NCI-H2081 treated with DMSO at 0.1 percent for 48 hours (cell line): ENCODE measurements at regions not wholly inside any gene's neighbourhood (a gene's known extent, or its start where the extent isn't known, plus 50 kb on each side); places are given as distances from the start of the nearest gene placed in this dataset.

Source experiments
- DNase-seq: peaks from one replicate; lab custom pipeline; 2025; lab: John Stamatoyannopoulos, UW

DNA sequence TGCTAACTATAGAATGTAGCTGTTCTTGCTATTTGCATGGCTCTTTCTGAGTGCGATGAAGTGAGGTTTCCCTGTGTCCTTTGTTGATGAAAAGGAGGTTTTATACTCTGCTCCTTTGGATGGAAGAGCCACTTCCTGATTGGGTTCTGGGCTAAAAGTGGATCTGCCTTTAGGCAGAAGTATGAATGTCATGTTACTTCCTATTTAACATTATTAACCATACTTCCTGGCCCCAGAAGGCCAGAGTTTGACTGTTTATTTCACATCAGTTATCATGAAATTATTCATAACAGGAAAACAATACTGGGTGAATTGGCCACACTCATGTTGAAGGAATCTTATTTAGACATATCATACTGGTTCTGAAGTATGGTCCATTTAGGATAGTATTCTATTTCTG is 386.2 kb downstream of the PCDH7 start:
- DNase-seq, result no peak

DNA sequence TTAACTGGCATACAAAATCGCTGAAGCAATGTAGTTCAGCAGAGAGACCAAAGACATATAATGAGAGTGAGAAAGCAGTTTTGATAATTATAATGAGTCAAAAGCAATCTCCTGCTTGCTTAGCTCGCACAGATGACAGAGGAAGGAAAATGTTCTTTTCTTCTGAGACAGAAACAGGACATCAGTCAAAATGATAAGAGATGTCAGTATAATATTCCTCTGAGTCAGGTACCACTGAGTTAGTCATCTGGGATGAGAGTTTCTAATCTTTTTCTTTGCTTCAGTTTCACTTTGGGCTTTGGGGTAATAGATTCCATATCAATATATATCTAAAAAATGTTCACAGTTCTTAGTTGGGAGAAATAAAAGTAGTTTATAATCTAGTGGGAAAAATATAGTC is 387.2 kb downstream of the PCDH7 start:
- DNase-seq, result no peak

DNA sequence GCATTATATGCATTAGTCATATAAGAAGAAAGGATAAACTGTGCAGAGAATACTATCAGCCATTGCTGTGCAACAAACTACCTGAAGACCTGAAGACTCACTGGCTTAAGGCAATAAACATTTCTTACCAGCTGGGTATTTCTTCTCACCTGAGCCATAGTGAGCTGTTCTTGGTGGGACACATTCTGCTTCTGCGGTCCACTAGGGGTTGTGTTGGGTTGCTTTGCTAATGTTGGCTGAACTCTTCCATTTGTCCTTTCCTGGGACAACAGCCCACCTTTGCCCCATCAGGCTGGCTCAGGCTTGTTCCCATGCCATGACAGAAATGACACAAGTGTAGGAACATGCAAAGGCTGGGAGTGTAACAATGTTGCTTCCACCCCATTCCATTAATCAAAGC is 388.6 kb downstream of the PCDH7 start:
- no peak for DNase-seq

DNA sequence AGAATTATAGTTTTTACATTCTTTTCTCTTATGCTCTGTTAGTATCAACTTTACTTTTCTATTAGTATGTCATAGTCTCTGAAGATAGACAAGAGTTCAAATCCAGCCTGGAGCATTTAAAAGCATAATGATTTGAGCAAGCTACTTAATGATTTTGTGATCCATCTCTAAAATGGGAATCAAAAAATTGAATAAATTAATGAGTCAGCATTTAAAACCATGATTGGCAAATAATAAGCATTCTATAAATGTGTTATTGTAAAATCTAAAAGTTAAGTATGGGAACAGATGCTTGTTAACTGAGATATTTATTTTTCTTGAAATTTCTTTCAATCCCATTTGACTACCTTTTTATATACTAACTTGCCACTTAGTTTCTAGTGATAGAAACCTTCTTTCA is 391.6 kb downstream of the PCDH7 start:
- no peak for DNase-seq

DNA sequence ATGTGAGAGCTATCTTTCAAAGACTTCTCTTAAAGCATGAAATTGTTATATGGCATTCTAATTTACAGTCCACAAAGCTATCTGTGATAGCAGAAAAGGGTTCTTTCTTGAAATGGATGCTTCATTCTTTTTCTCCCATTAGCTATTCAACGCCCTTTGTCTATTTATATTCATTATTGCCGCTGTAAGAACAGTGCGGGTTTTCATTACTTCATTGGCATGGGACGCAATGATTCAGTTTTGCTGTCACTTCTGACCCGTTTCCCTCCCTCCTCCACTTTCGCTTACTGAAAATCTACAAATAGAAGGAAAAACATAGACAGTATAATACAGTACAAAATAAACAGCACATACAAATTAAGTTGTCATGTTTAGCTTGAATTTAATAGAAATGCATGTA is 394.6 kb downstream of the PCDH7 start:
- DNase-seq, result no peak

DNA sequence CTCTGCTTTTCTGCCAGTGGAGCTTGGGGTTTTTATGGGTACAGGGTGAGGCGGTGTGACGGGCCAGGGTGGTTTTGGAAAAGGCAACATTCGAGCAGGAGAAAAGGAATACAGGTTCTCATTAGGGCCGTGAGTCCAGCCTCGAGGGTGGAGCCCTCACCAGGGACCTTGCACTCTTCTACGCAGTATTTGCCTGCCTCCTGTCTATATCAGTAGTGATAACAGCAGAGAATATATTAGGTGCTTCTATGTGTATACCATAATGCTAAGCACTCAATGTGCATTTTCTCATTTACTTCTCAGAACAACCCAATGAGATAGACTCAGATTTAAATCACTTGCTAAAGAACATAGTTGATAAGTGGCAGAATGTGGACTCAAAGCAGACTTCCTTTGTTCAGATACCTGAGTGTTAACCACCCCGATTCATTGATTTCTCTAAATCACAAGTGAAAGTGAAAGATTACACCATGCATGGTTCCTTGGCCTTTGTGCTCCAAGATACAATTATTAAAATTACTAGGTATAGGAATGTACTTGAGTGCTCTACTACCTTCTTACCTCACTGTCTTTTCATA is 403.9 kb downstream of the PCDH7 start:
- DNase-seq, result no peak

DNA sequence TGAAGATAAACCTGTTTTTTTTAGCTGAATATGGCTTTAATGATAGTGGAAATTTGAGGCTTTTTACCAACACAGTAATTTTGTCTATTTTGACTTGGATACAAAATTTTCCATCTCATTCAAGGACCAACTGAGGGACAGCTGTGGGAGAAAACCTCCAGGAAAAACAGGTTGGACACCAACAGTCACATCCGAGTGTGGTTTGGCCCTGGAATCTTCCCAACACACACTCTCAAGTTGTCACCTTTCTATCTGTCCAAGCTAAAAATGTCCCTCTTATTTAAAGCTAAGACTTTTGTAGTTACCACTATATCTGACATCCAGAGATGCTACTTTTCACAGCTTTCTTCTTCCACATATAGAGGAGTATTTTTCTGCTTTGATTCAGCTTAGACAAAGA is 404.9 kb downstream of the PCDH7 start:
- no peak for DNase-seq

DNA sequence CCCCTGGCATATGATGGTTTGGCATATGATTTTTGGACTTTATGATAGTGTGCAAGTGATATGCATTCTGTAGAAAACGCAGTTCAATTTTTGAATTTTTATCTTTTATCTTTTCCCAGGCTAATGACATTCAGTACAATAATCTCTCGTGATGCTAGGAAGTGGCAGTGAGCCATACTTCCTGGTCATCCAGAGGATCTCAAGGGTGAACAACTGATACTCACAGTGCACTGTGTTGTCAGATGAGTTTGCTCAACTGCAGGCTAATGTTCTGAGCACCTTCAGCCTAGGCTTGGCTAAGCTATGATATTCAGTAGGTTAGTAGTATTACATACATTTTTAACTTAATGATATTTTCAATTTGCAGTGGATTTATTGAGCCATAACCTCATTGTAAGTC is 405.3 kb downstream of the PCDH7 start:
- DNase-seq, result no peak

DNA sequence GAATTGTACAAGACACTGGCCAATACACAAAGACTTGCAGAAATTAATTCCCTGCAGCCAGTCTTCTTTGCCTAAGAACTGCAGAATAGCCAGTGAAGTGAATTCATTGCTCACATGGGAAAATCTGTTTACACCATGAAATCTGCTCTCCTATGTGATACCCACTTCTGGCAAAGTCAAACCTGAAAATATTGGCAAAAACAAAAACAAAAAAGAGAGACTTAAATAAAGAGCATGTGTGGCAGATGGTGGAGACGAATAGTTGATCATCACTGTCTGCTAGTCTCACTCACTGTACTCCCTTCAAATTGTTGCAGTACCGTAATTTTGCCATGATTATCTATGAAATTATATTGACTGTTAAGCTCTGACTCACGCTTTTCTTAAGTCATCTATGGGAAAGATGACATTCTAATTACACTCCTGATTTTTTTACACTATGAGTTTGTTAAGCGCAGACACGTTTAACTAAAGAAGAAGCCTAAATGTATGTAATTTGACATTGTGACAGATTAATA is 406.8 kb downstream of the PCDH7 start:
- DNase-seq, result no peak

DNA sequence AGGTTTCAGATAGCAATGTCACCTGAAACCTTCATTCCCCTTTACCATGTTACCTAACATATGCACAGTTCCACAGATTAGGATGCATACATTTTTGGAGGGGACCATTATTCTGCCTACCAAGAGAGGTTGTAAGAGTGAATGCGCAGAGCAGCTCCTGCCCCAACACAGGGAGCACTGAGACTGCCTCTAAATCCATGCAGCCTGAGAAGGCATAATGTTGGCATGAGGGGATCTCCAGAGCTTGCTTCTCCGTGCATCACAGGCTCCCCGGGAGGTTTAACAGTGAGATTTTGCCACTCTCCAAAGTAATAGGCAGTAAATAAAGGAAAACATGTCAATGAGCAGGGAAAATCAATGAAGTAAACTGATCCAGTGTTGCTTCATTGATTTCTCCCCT is 410.8 kb downstream of the PCDH7 start:
- no peak for DNase-seq

DNA sequence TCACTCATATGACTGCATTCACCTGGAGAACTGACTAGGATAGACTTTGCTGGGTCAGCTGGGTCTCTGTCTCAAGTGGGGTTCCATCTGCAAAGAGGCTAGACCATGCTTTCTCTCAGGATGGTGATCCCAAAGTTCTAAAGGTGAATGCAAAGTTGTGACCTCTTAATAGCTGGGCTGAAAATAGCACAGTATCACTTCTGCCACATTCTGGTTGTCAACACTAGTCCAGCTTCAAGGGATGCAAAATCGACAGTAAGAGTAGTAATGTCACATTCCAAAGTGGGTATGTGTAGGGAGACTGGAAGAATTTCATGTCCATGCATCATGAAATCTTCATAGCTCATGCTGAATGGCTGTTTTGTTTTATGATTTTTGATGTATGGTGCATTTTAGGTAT is 414.6 kb downstream of the PCDH7 start:
- no peak for DNase-seq

DNA sequence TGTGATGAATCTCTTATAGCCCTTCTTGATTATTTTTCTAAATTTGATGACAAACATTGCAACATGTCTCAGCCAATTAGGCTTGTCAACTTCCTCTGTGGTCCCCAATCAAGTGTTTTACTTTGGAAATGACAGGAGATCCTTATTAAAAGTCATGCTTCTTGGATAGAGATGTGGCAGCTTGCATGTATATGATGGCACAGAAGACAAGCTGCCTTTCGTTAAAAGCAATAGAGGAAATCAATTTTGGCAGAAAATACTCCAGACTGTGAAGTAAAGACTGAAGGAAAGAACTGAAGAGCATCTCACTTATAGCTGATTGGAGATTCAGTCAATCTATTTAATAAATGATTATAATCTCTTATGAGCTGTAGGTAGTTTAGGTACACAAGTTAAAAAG is 419.6 kb downstream of the PCDH7 start:
- no peak for DNase-seq

DNA sequence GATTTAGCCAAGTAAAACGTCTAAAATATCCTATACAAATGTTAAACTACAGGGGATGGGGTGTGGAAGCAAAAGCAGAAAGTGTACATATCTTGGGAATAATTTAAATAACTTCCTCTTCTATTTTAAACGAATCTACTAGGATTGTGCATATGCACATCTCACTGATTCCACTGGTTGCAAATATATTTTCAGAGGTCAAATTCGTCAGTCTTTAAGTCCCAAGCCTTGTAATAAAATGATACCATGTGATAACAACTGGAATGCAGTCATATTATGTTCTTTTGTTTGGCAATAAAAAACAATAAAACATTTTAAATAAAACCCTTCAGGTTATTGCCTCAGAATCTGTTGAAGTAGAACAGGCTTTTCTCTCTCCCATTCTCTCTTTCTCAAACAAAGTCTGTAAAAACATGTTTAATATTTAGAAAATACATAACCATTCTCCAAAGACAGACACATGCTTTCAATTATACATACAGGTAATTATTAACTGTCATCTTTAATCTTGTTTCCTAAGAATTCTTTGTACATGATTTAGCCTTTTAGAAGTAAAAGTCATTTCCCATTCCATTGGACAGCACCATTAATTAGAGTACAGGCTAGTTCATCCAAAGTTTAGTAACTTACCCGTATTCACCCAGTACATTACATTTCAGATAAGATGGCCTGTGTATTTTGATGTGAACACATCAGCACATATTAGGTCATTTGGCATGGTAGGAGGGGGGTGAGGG is 421.1 kb downstream of the PCDH7 start:
- DNase-seq, result no peak

DNA sequence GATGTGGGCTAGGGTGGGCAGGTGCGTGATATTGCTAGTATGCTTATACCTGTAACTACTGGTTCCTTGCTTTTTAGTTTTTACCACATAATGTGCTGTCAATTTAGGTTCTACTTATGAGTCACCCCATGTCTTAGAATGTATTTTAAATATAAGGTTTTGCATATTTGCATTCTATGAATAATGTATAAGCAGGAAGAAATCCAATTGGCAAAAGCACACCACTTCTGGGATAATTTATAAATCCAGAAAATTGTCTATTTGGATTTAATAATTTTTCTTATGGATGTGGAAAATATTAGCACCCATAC is 421.6 kb downstream of the PCDH7 start:
- no peak for DNase-seq

DNA sequence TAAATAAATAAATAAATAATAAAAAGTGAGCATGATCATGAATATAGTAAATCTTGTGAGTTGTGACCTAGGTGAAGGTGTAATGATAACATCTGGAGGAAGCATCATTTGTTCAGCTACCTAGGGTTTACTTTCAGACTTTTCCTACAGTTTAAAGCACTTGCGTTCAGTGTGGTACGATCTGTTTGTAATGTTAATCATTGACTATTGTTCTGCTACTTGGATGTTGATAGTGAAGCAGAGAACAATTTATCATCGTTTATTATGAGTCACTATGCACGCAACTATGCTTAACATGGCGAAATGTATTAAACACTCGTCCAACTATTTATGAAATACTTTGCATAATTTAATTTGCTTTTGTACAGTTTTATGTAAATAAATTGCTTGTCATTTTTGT is 426.2 kb downstream of the PCDH7 start:
- DNase-seq, result no peak

DNA sequence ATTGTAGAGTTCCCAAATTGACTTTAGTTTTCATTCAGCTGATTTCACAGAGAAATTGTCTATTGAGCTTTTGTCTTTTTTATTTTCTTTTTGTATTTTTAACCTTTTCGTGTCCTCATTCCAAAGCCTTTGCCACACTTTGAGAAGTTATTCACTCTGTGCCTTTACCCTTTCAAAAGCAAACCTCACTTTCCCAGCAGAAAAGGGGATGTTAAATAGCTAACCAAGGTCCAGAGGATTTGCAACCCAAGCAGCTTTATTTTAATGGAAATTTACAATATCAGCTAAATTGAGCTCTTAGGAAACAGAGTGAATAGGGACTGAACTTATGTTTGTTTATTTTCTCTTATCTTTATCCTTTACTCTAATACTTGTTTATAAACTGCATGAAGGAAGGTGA is 428.8 kb downstream of the PCDH7 start:
- DNase-seq, result no peak

DNA sequence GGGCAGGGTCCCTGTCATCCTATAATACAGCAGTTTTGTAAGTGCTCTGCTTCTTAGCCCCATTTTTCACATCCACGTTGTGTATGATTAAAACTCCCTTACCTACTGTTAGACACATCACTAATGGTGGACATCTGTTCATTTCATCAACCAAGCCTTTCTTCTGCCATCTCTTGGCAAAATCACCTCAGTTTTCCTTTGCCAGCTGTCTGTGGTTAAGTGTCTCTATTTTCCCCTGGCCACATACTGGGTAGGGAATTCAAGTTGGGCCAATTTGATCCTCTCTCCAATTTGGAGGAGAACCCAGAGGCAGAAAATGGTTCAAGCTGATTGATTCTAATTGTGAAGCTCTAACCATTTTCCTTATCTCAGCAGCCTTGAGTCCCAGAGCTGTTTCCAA is 436.1 kb downstream of the PCDH7 start:
- DNase-seq, result no peak

DNA sequence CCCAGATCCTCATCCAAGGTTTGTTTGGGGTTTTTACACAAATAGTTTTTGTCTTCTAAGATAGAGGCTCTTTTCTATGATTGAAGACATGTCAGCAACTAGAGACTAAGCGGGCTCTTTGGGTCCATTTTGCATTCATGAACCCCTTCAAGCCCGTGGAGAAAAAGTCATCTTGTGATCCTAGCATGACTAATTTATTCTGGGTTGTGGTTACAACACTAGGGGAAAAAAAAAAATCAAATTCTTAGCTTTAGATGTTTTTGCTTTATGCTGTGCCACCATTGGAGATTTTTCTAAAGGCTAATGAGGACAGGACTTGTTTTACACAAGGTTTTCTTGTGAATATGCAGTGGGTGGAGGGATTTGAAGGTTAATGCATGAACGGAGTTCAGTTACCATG is 440.0 kb downstream of the PCDH7 start:
- DNase-seq, result no peak

DNA sequence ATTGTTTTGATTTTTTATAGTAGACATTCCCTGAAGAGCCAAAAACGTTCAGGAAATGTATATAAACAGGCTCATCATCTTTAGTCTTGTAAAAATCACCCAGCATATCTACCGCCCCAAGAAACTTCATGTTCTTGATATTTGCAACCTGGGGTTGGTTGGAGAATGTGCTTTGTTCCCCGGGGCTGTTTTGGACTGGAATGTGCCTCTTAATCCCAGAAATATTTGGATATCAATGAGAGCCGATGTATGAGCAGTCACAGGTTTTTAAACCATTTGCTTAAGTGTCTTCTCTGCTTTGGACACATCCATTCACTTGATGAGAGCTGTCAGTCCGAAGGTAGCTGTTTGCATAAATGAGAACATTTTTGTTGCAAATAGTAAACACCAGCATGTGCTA is 449.7 kb downstream of the PCDH7 start:
- no peak for DNase-seq

DNA sequence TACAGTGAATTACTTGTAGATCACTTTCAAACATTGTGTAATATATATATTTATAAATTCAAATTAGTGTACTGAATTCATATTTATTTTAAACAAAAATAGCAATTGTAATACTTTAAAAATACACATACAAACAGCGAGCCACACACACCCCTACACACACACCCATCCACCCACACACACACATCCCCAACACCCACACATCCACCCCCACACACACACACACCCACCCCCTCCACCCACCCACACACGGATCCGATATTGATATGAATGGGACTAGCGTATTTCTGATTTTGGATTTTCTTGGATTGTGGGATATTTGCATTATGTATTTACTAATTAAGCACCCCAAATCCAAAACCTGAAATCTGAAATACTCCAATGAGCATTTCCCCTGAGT is 451.2 kb downstream of the PCDH7 start:
- DNase-seq, result no peak

DNA sequence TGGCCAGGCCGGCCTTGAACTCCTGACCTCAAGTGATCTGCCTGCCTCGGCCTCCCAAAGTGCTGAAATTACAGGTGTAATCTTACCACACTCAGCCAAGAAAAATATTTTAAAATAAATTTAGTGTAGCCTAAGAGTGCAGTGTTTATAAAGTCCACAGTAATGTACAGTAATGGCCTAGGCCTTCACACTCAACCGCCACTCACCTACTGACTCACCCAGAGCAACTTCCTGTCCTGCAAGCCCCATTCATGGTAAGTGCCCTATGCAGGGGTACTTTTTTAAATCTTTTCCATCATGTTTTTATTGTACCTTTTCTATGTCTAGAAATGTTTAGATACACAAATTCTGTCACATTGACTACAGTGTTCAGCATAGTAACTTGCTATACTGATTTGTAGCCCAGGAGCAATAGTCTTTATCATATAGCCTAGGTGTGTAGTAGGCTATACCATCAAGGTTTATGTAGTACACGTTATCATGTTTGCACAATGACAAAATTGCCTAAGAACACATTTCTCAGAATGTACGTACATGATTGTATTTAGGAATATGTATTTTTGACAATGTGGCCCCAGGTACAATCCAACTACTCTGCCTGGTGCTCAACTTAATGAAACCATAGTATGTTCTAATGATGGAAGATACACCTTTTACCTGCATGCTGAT is 455.2 kb downstream of the PCDH7 start:
- DNase-seq, result no peak

DNA sequence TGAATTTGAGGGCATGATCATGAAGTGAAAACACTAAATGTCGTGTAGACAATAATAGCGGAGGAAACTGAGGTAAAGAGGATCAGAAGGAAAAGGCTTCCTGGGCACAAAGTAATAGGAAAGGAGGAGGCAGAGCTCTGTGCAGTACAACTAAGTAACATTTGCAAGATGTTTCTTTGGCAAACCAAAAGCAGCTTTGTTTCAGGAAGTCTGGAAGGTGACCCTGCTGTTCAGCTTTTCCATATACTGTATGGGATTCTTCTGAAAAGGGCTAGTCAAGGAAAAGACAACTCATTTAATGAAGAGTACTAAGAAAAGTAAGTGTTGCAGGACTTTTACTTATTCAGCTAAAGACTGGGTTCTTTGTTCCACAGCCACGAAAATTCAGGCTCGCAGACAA is 463.1 kb downstream of the PCDH7 start:
- no peak for DNase-seq

DNA sequence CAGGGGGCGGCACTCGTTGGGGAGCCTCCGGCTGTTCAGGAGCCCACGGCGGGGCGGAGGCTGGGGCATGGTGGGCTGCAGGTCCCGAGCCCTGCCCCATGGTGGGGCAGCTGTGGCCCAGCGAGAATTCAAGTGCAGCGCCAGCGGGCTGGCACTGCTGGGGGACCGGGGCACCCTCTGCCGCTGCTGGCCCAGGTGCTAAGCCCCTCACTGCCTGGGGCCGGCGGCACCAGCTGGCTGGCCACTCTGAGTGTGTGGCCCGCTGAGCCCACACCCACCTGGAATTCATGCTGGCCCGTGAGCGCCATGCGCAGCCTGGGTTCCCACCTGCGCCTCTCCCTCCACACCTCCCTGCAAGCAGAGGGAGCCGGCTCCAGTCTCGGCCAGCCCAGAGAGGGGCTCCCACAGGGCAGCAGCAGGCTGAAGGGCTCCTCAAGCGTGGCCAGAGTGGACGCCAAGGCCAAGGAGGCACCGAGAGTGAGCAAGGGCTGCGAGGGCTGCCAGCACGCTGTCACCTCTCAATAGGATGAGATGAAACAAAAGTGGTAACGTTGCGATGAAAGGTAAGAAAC is 464.9 kb downstream of the PCDH7 start:
- DNase-seq, result no peak
